ENCODE measurements at regions not wholly inside any gene's neighbourhood (a gene's known extent, or its start where the extent isn't known, plus 50 kb on each side); places are given as distances from the start of the nearest gene placed in this dataset.

DNA sequence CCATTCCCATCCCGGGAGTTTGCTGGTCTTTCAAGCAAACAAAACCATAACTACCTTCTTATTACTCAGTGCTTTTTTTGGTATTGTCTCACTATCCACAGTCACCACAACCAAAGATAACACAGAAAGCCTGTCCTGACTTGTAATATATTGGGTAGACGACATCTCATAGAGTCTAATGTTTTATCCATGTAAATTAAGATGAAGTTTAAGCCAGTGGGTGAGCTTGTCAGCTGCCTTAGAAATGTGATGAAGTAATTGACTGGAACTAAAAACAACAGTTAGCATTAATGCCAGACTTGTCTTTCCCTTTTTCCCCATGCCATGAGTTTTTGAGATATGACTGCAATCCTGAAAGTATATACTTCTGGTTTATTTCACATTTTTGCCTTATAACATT, 282.7 kb upstream of the PRDM1 start:
- H3K4me1 ChIP-seq (ENCODE audit: insufficient read depth, low read length): no peaks in the 10 kb centered on the region
- no peak overlapping the region for H3K4me3 ChIP-seq (ENCODE audit: low read length)
- H3K36me3 ChIP-seq (ENCODE audit: insufficient read depth, low read depth, low read length): no peaks in the 10 kb centered on the region
- H3K27me3 ChIP-seq (ENCODE audit: insufficient read depth, low read length): no peaks in the 10 kb centered on the region
- H3K9me3 ChIP-seq (ENCODE audit: insufficient read depth, low read depth, low read length): no peaks in the 10 kb centered on the region
- H3K27ac ChIP-seq (ENCODE audit: low read length): no peak overlapping the region
- no peak overlapping the region for H3K9ac ChIP-seq (ENCODE audit: low read depth, low read length)

DNA sequence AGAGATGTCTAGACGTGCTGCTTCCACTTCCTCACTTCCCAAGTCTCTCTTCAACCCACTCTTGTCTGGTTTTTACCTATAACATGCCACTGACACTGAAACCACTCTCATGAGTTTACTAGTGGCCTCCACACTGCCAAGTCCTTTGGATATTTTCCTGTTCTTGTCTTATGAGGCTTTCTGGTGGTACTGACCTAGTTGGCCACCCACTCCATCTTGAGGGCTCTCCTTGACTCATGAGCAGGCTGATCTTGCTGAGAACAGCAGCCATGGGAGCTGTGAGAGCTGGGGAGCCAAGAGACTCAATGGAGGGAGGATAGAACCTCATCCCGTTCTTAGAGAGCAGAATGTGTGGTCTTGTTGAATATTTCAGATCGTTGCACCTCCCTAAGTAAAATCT, 283.4 kb upstream of the PRDM1 start:
- Histone ChIP-seq H3K4me3 (ENCODE audit: low read length) (no peak overlapping the region), H3K4me1 (ENCODE audit: insufficient read depth, low read length) (no peaks in the 10 kb centered on the region), H3K36me3 (ENCODE audit: insufficient read depth, low read depth, low read length) (no peaks in the 10 kb centered on the region), H3K27ac (ENCODE audit: low read length) (no peak overlapping the region), H3K9me3 (ENCODE audit: insufficient read depth, low read depth, low read length) (no peaks in the 10 kb centered on the region), H3K9ac (ENCODE audit: low read depth, low read length) (no peak overlapping the region), H3K27me3 (ENCODE audit: insufficient read depth, low read length) (no peaks in the 10 kb centered on the region)

DNA sequence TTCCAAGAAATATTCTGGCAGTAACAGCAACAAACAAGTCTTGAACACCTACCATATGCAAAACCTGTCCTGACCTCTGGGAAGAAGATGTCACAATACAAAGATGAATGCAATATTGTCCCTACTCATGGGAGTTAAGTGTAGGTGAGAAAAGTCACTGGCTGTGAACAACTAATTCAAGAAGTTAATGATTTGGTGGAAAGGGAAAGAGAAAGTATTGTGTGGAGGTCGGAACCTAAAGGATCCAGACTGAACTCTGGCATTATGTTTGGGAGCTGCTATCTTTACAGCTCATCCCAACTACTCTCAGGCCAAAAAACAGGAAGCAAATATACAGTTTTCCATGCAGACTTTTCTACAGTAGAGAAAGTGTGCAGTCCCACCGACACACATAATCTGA, 285.3 kb upstream of the PRDM1 start:
- Histone ChIP-seq H3K9ac (ENCODE audit: low read depth, low read length) (no peak overlapping the region), H3K27ac (ENCODE audit: low read length) (no peak overlapping the region), H3K36me3 (ENCODE audit: insufficient read depth, low read depth, low read length) (no peaks in the 10 kb centered on the region), H3K27me3 (ENCODE audit: insufficient read depth, low read length) (no peaks in the 10 kb centered on the region), H3K4me1 (ENCODE audit: insufficient read depth, low read length) (no peaks in the 10 kb centered on the region), H3K4me3 (ENCODE audit: low read length) (no peak overlapping the region), H3K9me3 (ENCODE audit: insufficient read depth, low read depth, low read length) (no peaks in the 10 kb centered on the region)

DNA sequence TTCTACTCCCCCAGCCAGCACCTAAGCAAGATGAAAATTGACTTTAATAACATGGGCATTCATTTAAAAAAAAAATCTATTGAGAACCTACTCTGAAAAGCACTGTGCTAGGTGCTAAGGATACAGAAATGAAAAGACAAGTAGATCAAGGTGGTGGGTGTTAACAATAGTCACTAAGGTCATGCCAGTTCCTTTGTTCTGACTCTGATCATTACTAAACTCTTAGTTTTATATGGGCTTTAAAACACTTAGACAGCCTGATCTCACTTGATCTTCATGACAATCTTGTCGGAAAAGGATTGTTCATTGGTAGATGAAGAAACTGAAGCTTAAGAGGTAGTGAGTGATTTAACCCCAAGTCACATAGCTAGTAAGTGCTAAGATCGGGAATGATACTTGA, 285.7 kb upstream of the PRDM1 start:
- H3K9me3 ChIP-seq (ENCODE audit: insufficient read depth, low read depth, low read length): no peaks in the 10 kb centered on the region
- no peaks in the 10 kb centered on the region for H3K4me1 ChIP-seq (ENCODE audit: insufficient read depth, low read length)
- H3K36me3 ChIP-seq (ENCODE audit: insufficient read depth, low read depth, low read length): no peaks in the 10 kb centered on the region
- no peak overlapping the region for H3K27ac ChIP-seq (ENCODE audit: low read length)
- H3K9ac ChIP-seq (ENCODE audit: low read depth, low read length): no peak overlapping the region
- H3K4me3 ChIP-seq (ENCODE audit: low read length): no peak overlapping the region
- H3K27me3 ChIP-seq (ENCODE audit: insufficient read depth, low read length): no peaks in the 10 kb centered on the region

DNA sequence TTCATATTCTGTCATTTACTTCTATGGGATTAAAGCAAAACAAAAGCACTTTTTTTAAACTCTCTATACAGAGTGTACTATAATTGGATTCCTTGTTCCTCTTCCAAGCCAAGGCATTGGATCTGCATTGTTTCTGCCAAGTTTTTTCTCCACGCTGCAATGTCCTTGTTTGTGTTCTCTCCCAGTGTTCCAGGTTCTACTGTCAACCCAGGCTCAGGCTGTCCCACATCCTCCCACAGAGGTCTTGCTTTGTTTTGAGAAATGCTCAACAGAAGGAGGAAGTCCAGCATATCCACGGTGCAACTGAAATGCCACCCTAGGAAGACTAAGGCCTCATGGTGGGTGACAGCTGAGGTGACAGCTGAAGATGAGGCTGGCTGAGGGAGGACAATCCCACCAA, 287.1 kb upstream of the PRDM1 start:
- Histone ChIP-seq H3K9me3 (ENCODE audit: insufficient read depth, low read depth, low read length) (no peaks in the 10 kb centered on the region), H3K9ac (ENCODE audit: low read depth, low read length) (no peak overlapping the region), H3K4me1 (ENCODE audit: insufficient read depth, low read length) (no peaks in the 10 kb centered on the region), H3K27ac (ENCODE audit: low read length) (no peak overlapping the region), H3K4me3 (ENCODE audit: low read length) (no peak overlapping the region), H3K27me3 (ENCODE audit: insufficient read depth, low read length) (no peaks in the 10 kb centered on the region), H3K36me3 (ENCODE audit: insufficient read depth, low read depth, low read length) (no peaks in the 10 kb centered on the region)

DNA sequence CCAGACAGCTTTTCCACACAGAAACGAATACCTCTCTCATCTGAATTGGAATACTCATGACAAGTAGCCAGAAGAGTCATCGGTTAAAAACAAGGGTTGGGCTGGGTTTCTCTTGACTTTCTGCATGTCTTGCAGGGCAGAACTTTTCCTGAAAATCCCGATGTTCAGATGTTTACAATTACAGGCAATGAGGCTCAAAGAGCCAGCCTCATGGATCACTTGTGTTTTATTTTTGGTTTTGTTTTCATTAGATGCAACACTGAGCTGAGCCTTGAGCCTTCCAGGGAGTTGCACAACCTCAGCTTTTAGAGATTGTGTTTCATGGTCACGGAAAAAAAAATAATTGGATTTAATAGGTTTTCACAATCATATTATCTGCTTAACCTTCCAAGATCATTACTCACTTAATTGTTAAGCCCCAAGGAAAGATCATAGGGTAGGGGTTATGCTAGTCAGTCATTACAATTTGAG, 288.1 kb upstream of the PRDM1 start:
- Histone ChIP-seq H3K9me3 (ENCODE audit: insufficient read depth, low read depth, low read length) (no peaks in the 10 kb centered on the region), H3K36me3 (ENCODE audit: insufficient read depth, low read depth, low read length) (no peaks in the 10 kb centered on the region), H3K27me3 (ENCODE audit: insufficient read depth, low read length) (no peaks in the 10 kb centered on the region), H3K4me1 (ENCODE audit: insufficient read depth, low read length) (no peaks in the 10 kb centered on the region), H3K4me3 (ENCODE audit: low read length) (no peak overlapping the region), H3K9ac (ENCODE audit: low read depth, low read length) (no peak overlapping the region), H3K27ac (ENCODE audit: low read length) (no peak overlapping the region)

DNA sequence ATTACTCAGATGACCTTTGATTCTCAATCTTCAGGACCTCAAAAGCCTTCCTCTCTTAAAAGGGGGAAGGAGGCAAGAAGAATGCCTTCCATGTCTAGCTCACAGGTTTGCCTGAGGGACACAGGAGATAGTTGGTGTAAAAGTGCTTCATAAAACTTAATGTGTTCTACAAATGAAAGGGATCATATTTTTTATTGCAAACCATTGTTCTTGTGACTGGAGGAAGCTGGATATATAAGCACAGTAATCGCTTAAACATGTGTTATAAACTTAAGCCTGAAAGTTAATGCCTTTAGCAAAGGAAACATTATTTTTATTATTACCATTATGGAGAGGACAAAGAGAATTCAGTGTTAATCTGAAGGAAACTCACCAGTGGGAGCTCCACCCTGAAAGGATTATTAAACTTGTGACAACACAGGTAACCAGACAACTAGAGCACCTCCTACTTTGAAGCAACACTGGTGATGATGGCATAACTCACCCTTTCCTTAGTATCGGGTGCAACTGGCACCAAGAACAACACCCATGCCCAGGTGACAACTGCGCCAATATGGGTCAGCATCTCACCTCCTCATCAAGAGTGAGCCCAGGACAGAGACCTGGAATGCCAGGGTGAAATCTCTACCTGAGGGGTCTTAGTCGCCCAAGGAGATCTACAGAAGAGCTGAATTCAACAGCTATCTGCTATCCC, 288.7 kb upstream of the PRDM1 start:
- Histone ChIP-seq H3K9ac (ENCODE audit: low read depth, low read length) (no peak overlapping the region), H3K4me3 (ENCODE audit: low read length) (no peak overlapping the region), H3K9me3 (ENCODE audit: insufficient read depth, low read depth, low read length) (no peaks in the 10 kb centered on the region), H3K36me3 (ENCODE audit: insufficient read depth, low read depth, low read length) (no peaks in the 10 kb centered on the region), H3K27ac (ENCODE audit: low read length) (no peak overlapping the region), H3K27me3 (ENCODE audit: insufficient read depth, low read length) (no peaks in the 10 kb centered on the region), H3K4me1 (ENCODE audit: insufficient read depth, low read length) (no peaks in the 10 kb centered on the region)

DNA sequence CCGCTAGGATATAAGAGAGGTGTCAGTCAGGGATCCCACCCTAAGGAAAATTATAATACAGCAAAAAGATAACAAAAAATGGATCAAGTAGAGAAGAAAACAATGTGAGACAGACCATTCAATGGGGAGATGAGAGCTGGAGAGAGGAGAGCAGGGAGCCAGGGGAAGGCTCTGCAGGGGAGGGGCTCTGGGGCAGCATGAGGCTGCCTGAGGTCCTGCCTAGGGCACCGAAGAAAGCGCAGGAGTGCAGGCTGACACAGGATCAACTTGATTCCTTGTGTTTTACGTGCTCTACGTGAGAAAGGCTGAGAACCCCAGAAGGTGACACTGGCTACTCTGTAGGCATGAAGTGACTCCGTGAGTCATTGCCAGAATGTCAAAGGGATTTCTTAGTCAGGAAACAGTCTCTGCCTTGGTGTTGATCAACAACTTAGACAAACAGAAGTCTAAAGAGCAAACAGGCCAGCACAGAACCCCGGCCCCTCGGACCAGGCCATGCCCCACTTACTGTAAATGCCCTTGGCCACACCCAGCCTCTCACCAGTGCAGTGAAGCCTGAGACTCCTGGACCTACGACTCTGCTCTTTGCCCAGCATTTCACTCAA, 290.1 kb upstream of the PRDM1 start:
- H3K9ac ChIP-seq (ENCODE audit: low read depth, low read length): no peak overlapping the region
- H3K27me3 ChIP-seq (ENCODE audit: insufficient read depth, low read length): no peaks in the 10 kb centered on the region
- no peaks in the 10 kb centered on the region for H3K4me1 ChIP-seq (ENCODE audit: insufficient read depth, low read length)
- H3K9me3 ChIP-seq (ENCODE audit: insufficient read depth, low read depth, low read length): no peaks in the 10 kb centered on the region
- no peak overlapping the region for H3K4me3 ChIP-seq (ENCODE audit: low read length)
- H3K27ac ChIP-seq (ENCODE audit: low read length): no peak overlapping the region
- no peaks in the 10 kb centered on the region for H3K36me3 ChIP-seq (ENCODE audit: insufficient read depth, low read depth, low read length)

DNA sequence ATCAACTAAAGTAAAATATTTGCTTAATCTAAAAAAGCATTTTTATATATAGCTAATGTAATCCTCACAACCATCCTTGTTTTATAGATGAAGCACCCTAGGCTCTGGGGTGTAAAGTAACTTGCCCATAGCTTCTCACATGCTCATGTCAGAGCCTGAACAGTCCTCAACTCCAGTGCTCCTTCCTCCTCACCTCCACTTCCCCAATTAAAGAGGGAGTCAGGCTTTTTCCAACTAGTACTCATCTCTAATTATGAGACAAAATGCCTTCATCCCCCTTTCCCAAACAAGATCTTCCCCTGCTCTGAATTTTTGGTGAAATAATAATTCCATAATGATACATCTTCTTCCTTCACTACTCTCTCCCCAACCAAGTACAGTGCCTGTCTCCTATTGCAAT, 290.8 kb upstream of the PRDM1 start:
- Histone ChIP-seq H3K4me3 (ENCODE audit: low read length) (no peak overlapping the region), H3K9me3 (ENCODE audit: insufficient read depth, low read depth, low read length) (no peaks in the 10 kb centered on the region), H3K27me3 (ENCODE audit: insufficient read depth, low read length) (no peaks in the 10 kb centered on the region), H3K4me1 (ENCODE audit: insufficient read depth, low read length) (no peaks in the 10 kb centered on the region), H3K36me3 (ENCODE audit: insufficient read depth, low read depth, low read length) (no peaks in the 10 kb centered on the region), H3K27ac (ENCODE audit: low read length) (no peak overlapping the region), H3K9ac (ENCODE audit: low read depth, low read length) (no peak overlapping the region)

DNA sequence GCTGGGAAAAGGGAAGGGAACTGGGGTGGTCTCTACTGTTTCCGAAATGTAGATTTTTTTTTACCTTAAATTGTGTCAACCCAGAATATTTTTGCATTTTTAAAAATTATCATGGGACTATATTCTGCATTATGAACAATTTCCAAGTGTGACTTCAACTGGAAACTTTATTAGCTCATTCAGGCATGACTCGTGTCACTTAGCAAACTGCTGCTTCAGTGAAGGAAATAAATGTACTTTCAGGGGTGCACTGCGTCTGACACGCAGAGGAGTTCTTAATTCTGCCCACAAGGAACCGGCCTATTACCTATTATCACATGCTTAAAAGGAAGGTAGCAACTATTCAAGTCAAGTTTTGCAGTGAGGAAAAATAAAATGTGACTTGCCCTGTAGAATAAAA, 291.3 kb upstream of the PRDM1 start:
- H3K4me1 ChIP-seq (ENCODE audit: insufficient read depth, low read length): no peaks in the 10 kb centered on the region
- H3K36me3 ChIP-seq (ENCODE audit: insufficient read depth, low read depth, low read length): no peaks in the 10 kb centered on the region
- H3K9me3 ChIP-seq (ENCODE audit: insufficient read depth, low read depth, low read length): no peaks in the 10 kb centered on the region
- no peak overlapping the region for H3K27ac ChIP-seq (ENCODE audit: low read length)
- no peak overlapping the region for H3K9ac ChIP-seq (ENCODE audit: low read depth, low read length)
- H3K27me3 ChIP-seq (ENCODE audit: insufficient read depth, low read length): no peaks in the 10 kb centered on the region
- no peak overlapping the region for H3K4me3 ChIP-seq (ENCODE audit: low read length)

DNA sequence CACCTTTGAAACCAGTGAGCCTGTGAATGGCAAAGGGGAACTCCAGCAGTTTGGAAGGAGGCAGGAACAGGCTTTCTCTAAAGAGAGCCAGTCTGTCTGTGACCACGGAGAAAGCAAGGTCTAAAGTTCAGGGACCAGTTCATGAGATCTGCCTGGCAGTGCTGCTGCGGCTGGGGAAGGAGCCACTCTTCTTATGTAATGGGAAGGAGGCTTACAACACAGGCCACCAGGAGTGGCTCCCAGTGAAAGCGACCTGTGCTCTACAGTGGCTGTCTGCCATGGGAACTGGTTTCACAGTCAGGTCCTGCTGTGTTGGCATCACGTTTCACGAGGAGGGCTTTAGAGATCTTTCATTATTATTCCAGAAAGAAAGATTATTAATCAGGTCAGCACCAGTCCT, 291.9 kb upstream of the PRDM1 start:
- Histone ChIP-seq H3K27ac (ENCODE audit: low read length) (no peak overlapping the region), H3K4me3 (ENCODE audit: low read length) (no peak overlapping the region), H3K9me3 (ENCODE audit: insufficient read depth, low read depth, low read length) (no peaks in the 10 kb centered on the region), H3K27me3 (ENCODE audit: insufficient read depth, low read length) (no peaks in the 10 kb centered on the region), H3K4me1 (ENCODE audit: insufficient read depth, low read length) (no peaks in the 10 kb centered on the region), H3K36me3 (ENCODE audit: insufficient read depth, low read depth, low read length) (no peaks in the 10 kb centered on the region), H3K9ac (ENCODE audit: low read depth, low read length) (no peak overlapping the region)

DNA sequence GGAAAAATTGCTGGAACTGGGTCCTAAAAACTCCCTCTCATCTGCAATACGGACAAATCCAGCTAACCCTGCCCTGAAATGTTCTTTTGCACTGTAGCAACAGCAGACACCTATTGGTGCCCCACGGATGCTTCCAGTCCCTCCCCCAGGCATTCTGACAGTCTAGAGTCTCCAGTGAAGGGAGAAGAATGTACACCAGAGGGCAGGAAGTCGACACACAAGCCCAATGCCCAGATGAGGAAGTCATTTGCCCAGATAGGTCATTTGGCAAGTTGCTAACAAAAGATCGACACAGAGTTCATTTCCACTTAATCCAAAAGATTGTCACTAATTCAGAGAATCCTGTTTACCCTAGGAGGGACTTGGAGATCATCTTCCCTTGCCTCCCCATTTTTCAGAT, 293.0 kb upstream of the PRDM1 start:
- Histone ChIP-seq H3K27ac (ENCODE audit: low read length) (no peak overlapping the region), H3K4me1 (ENCODE audit: insufficient read depth, low read length) (no peaks in the 10 kb centered on the region)

More for the DNA sequence above, 293.0 kb upstream of the PRDM1 start:
- Histone ChIP-seq H3K36me3 (ENCODE audit: insufficient read depth, low read depth, low read length) (no peaks in the 10 kb centered on the region), H3K4me3 (ENCODE audit: low read length) (no peak overlapping the region), H3K9me3 (ENCODE audit: insufficient read depth, low read depth, low read length) (no peaks in the 10 kb centered on the region), H3K27me3 (ENCODE audit: insufficient read depth, low read length) (no peaks in the 10 kb centered on the region), H3K9ac (ENCODE audit: low read depth, low read length) (no peak overlapping the region)
